ENCODE measurements at regions not wholly inside any gene's neighbourhood (a gene's known extent, or its start where the extent isn't known, plus 50 kb on each side); places are given as distances from the start of the nearest gene placed in this dataset.

- H3K9me3 ChIP-seq (replicated peaks; ENCODE audit: low read length): no peaks in the 10 kb centered on the region
- H3K9ac ChIP-seq (ENCODE audit: low read depth, low read length): no peak overlapping the region
- no peak overlapping the region for H3K4me2 ChIP-seq (ENCODE audit: low read length)
- H3K27me3 ChIP-seq (ENCODE audit: control insufficient read depth, insufficient read depth, low read length): no peaks in the 10 kb centered on the region
- H3K4me3 ChIP-seq (ENCODE audit: low read length): no peak overlapping the region
- H3K36me3 ChIP-seq (ENCODE audit: insufficient read depth, low read length): no peaks in the 10 kb centered on the region
- no peaks in the 10 kb centered on the region for H3K4me1 ChIP-seq (ENCODE audit: control insufficient read depth, insufficient read depth, low read length)
Measured at GRCh38 chr7:95718577-95719410, 53.6 kb upstream of the DYNC1I1 start.

DNA sequence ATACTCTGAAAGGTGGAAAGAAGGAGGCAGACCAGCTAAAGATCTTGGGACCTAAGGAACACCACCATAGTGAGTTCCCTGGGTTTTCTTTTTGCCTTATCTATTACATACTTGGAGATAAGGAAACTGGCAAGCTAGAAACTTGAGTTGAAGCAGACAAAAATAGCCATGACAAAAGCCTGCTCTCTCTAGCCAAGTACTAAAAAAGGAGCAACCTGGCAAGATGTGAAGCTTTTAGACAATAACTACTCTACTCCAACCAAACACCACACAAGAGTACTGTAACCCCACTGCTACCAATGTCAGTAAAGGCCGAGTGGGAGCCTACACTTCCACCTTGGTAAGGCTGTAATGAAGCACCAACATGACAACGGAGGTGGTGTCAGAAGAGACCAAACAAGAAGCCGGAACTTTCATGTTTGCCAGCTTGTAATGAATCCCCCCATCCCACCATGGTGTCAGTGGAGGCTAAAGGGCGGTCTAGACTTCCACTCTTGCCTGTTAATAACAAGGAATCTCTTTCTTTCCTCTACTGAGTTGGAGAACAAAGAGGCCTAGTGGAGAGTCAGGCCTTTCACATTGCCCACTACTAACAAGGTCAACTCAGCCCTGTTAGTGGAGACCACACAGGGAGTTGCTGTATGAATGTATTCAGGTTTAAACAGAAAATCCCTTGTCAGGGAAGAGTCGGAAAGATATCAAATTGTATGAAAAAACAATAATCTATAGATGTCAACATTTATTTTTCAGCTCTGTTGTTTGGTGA, 55.8 kb upstream of the DYNC1I1 start:
- no peak overlapping the region for H3K4me2 ChIP-seq (ENCODE audit: low read length)
- no peaks in the 10 kb centered on the region for H3K9me3 ChIP-seq (replicated peaks; ENCODE audit: low read length)
- no peaks in the 10 kb centered on the region for H3K36me3 ChIP-seq (ENCODE audit: insufficient read depth, low read length)
- H3K27me3 ChIP-seq (ENCODE audit: control insufficient read depth, insufficient read depth, low read length): no peaks in the 10 kb centered on the region
- no peaks in the 10 kb centered on the region for H3K4me1 ChIP-seq (ENCODE audit: control insufficient read depth, insufficient read depth, low read length)
- H3K4me3 ChIP-seq (ENCODE audit: low read length): no peak overlapping the region
- no peak overlapping the region for H3K9ac ChIP-seq (ENCODE audit: low read depth, low read length)

- Histone ChIP-seq H3K4me3 (ENCODE audit: low read length) (no peak overlapping the region), H3K9ac (ENCODE audit: low read depth, low read length) (no peak overlapping the region), H3K36me3 (ENCODE audit: insufficient read depth, low read length) (no peaks in the 10 kb centered on the region), H3K9me3 (replicated peaks; ENCODE audit: low read length) (no peaks in the 10 kb centered on the region), H3K4me2 (ENCODE audit: low read length) (no peak overlapping the region), H3K4me1 (ENCODE audit: control insufficient read depth, insufficient read depth, low read length) (no peaks in the 10 kb centered on the region), H3K27me3 (ENCODE audit: control insufficient read depth, insufficient read depth, low read length) (no peaks in the 10 kb centered on the region)
Measured at GRCh38 chr7:95715274-95715673, 57.1 kb upstream of the DYNC1I1 start.

GRCh38 chr7:95710711-95711110, 61.6 kb upstream of the DYNC1I1 start:
- no peaks in the 10 kb centered on the region for H3K27me3 ChIP-seq (ENCODE audit: control insufficient read depth, insufficient read depth, low read length)
- no peak overlapping the region for H3K9ac ChIP-seq (ENCODE audit: low read depth, low read length)
- no peaks in the 10 kb centered on the region for H3K36me3 ChIP-seq (ENCODE audit: insufficient read depth, low read length)
- no peaks in the 10 kb centered on the region for H3K4me1 ChIP-seq (ENCODE audit: control insufficient read depth, insufficient read depth, low read length)
- H3K4me2 ChIP-seq (ENCODE audit: low read length): no peak overlapping the region
- no peaks in the 10 kb centered on the region for H3K9me3 ChIP-seq (replicated peaks; ENCODE audit: low read length)
- H3K4me3 ChIP-seq (ENCODE audit: low read length): no peak overlapping the region

DNA sequence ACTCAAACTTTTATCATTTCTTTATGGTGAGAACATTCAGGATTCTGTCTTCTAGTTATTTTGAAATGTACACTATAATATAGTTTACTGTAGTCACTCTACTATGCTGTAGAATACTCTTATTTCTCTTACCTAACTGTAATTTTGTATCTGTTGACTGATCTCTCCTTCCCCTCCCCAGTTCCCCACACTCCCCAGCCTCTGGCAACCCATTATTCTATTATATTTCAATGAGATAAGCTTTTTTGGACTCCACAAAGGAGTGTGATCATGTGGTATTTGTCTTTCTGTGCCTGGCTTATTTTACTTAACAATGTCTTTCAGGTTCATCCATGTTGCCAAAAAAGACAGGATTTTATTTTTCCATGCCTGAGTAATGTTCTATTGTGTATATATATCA, 71.4 kb upstream of the DYNC1I1 start:
- Histone ChIP-seq H3K9ac (ENCODE audit: low read depth, low read length) (no peak overlapping the region), H3K4me2 (ENCODE audit: low read length) (no peak overlapping the region), H3K4me1 (ENCODE audit: control insufficient read depth, insufficient read depth, low read length) (no peaks in the 10 kb centered on the region), H3K36me3 (ENCODE audit: insufficient read depth, low read length) (no peaks in the 10 kb centered on the region), H3K4me3 (ENCODE audit: low read length) (no peak overlapping the region), H3K27me3 (ENCODE audit: control insufficient read depth, insufficient read depth, low read length) (peaks cover 2% of the 10 kb centered on the region), H3K9me3 (replicated peaks; ENCODE audit: low read length) (no peaks in the 10 kb centered on the region)

GRCh38 chr7:95694334-95694733, 78.0 kb upstream of the DYNC1I1 start:
- no peak overlapping the region for H3K4me2 ChIP-seq (ENCODE audit: low read length)
- H3K36me3 ChIP-seq (ENCODE audit: insufficient read depth, low read length): no peaks in the 10 kb centered on the region
- peaks cover 2% of the 10 kb centered on the region for H3K27me3 ChIP-seq (ENCODE audit: control insufficient read depth, insufficient read depth, low read length)
- H3K9me3 ChIP-seq (replicated peaks; ENCODE audit: low read length): no peaks in the 10 kb centered on the region
- no peak overlapping the region for H3K9ac ChIP-seq (ENCODE audit: low read depth, low read length)
- H3K4me3 ChIP-seq (ENCODE audit: low read length): no peak overlapping the region
- no peaks in the 10 kb centered on the region for H3K4me1 ChIP-seq (ENCODE audit: control insufficient read depth, insufficient read depth, low read length)

DNA sequence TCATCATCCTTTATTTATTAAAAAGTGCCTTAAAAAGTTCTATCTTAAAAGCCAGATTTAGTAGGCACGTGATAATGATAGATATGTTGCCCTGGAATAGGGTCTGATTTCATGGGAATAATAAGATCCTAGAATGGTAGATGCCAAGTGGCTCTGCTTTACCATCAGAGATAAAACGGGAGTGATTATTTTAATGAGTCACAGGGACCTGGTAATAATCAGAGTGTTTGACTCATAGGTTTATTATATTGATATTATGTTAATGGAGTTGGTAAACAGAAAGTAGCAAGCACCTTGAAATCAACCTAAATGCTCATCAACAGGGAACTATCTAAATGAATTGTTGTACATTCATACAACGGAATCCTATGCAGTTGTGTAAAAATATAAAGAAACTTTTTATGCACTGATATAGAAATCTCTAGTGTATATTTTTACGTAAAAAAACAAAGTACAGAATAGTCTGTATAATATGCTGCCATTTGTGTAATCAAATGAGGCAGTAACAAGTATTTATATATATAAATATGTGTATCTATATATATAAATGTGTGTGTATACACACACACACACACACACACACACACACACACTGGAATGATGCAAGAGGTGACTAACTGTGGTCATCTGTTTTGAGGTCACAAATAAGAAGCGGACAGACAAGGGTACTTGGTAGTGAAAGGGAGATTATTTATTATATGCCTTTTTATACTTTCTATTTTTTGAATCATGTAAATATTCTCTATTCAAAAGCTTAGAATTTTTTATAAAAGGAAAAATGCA, 78.6 kb upstream of the DYNC1I1 start:
- Histone ChIP-seq H3K4me1 (ENCODE audit: control insufficient read depth, insufficient read depth, low read length) (peaks cover 4% of the 10 kb centered on the region), H3K9ac (ENCODE audit: low read depth, low read length) (no peak overlapping the region), H3K9me3 (replicated peaks; ENCODE audit: low read length) (no peaks in the 10 kb centered on the region), H3K27me3 (ENCODE audit: control insufficient read depth, insufficient read depth, low read length) (peaks cover 2% of the 10 kb centered on the region), H3K36me3 (ENCODE audit: insufficient read depth, low read length) (no peaks in the 10 kb centered on the region), H3K4me2 (ENCODE audit: low read length) (no peak overlapping the region), H3K4me3 (ENCODE audit: low read length) (no peak overlapping the region)

GRCh38 chr7:95691464-95691863, 80.9 kb upstream of the DYNC1I1 start:
- H3K27me3 ChIP-seq (ENCODE audit: control insufficient read depth, insufficient read depth, low read length): peaks cover under 1% of the 10 kb centered on the region
- H3K4me3 ChIP-seq (ENCODE audit: low read length): no peak overlapping the region
- H3K9me3 ChIP-seq (replicated peaks; ENCODE audit: low read length): no peaks in the 10 kb centered on the region
- H3K9ac ChIP-seq (ENCODE audit: low read depth, low read length): no peak overlapping the region
- H3K36me3 ChIP-seq (ENCODE audit: insufficient read depth, low read length): no peaks in the 10 kb centered on the region
- no peak overlapping the region for H3K4me2 ChIP-seq (ENCODE audit: low read length)
- peaks cover 4% of the 10 kb centered on the region for H3K4me1 ChIP-seq (ENCODE audit: control insufficient read depth, insufficient read depth, low read length)

DNA sequence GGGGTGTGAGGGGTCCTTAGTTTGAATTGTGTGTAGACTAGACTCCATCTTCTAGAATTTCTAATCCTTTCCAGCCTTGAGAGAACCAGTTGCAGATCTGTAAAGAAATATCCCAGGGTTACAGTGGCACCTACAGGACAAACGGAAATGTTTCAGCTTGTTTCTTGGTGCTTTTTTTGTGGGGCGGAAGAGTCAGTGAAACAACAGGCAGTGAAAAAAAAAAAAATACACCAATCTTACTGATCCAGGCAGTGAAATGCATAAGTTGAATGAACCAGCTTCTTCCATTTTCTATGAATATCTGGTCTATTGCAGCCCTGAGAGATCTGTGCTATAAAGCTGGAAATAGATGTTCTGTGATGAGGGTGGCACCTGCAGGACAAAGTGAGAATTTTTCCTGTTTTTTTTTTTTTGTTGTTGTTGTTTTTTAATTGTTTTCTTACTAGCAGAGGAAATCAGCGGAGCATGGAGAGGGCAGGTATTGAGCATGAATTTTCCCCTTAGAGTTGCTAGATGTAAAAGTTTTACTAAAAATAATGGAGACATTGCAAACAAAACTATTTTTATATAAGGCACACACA, 81.9 kb upstream of the DYNC1I1 start:
- Histone ChIP-seq H3K27me3 (ENCODE audit: control insufficient read depth, insufficient read depth, low read length) (no peaks in the 10 kb centered on the region), H3K9ac (ENCODE audit: low read depth, low read length) (no peak overlapping the region), H3K4me3 (ENCODE audit: low read length) (no peak overlapping the region), H3K4me1 (ENCODE audit: control insufficient read depth, insufficient read depth, low read length) (peaks cover 4% of the 10 kb centered on the region), H3K9me3 (replicated peaks; ENCODE audit: low read length) (no peaks in the 10 kb centered on the region), H3K36me3 (ENCODE audit: insufficient read depth, low read length) (no peaks in the 10 kb centered on the region), H3K4me2 (ENCODE audit: low read length) (peak overlapping the region; percentile 62)

DNA sequence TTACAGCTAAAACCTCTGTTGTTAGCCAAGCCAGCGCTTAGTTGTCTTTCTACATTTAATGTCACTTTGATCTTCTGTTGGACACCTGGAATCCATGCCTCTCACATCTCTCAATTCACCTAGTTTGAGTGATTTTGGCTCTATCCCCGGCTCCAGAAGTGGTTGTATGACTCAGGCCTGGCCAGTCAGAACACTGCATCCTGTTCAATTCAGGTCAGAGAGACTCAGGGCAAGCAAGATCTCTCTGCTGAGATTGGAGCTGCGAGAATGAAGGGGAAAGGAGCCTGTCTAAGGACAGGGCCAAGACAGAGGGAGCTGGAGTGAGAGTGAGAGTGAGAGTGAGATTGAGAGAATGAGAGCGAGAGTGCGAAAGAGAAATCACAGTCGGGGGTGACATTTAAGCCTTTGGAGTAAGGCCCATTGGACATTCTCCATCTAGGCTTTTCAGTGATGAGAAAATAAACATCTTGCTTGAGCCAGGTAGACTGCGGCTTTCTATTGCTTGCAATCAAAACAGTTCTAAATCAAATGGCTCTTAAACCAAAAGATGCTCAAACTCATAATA, 83.3 kb upstream of the DYNC1I1 start:
- Histone ChIP-seq H3K4me2 (ENCODE audit: low read length) (no peak overlapping the region), H3K27me3 (ENCODE audit: control insufficient read depth, insufficient read depth, low read length) (no peaks in the 10 kb centered on the region), H3K9ac (ENCODE audit: low read depth, low read length) (no peak overlapping the region), H3K36me3 (ENCODE audit: insufficient read depth, low read length) (no peaks in the 10 kb centered on the region), H3K4me1 (ENCODE audit: control insufficient read depth, insufficient read depth, low read length) (peaks cover 4% of the 10 kb centered on the region), H3K4me3 (ENCODE audit: low read length) (no peak overlapping the region), H3K9me3 (replicated peaks; ENCODE audit: low read length) (no peaks in the 10 kb centered on the region)

Measured in skeletal muscle satellite cell (primary cell).